HEK293T (cell line): ENCODE measurements at regions not wholly inside any gene's neighbourhood (a gene's known extent, or its start where the extent isn't known, plus 50 kb on each side); places are given as distances from the start of the nearest gene placed in this dataset.

Experiments used
- CTCF ChIA-PET: fragments of 350-600 bp; formaldehyde crosslinking; extraction: SDS; loops from one replicate; lab custom pipeline; 2021; ENCODE audit warnings: antibody characterized with exemption, inconsistent platforms; lab: Yijun Ruan, JAX
- POLR2A ChIA-PET: fragments of 350-600 bp; formaldehyde crosslinking; extraction: SDS; loops from one replicate; lab custom pipeline; 2020; ENCODE audit warnings: antibody characterized with exemption, inconsistent platforms; lab: Yijun Ruan, JAX
- DNase-seq: peaks from one replicate; pipeline ENCODE4 v3.0.0; 2012; ENCODE audit warnings: mixed read lengths; ENCODE audit errors: extremely low spot score
- ARNT ChIP-seq: fragments of 450-650 bp; IDR thresholded peaks from 2 replicates; pipeline ENCODE4 v1.6.1; 2017; ENCODE audit warnings: mild to moderate bottlenecking
- BHLHE40 ChIP-seq: fragments of 450-650 bp; IDR thresholded peaks from 2 replicates; pipeline ENCODE4 v1.6.1; 2016; ENCODE audit warnings: mild to moderate bottlenecking, moderate library complexity, borderline replicate concordance
- CTBP1 ChIP-seq: fragments of 450-650 bp; IDR thresholded peaks from 2 replicates; pipeline ENCODE4 v1.6.1; 2016; ENCODE audit warnings: borderline replicate concordance
- ELF4 ChIP-seq: fragments of 450-650 bp; IDR thresholded peaks from 2 replicates; pipeline ENCODE4 v1.6.1; 2017; ENCODE audit warnings: antibody characterized with exemption
- FOXA1 ChIP-seq: fragments of 450-650 bp; IDR thresholded peaks from 2 replicates; pipeline ENCODE4 v1.6.1; 2016; ENCODE audit warnings: mild to moderate bottlenecking
- FOXK2 ChIP-seq: fragments of 450-650 bp; IDR thresholded peaks from 2 replicates; pipeline ENCODE4 v1.6.1; 2016; ENCODE audit warnings: mild to moderate bottlenecking
- FOXM1 ChIP-seq: fragments of 450-650 bp; IDR thresholded peaks from 2 replicates; pipeline ENCODE4 v1.6.1; 2017; ENCODE audit warnings: mild to moderate bottlenecking, borderline replicate concordance
- HDGF ChIP-seq: fragments of 450-650 bp; IDR thresholded peaks from 2 replicates; pipeline ENCODE4 v1.6.1; 2017; ENCODE audit warnings: antibody characterized with exemption, borderline replicate concordance
- L3MBTL2 ChIP-seq: fragments of 450-650 bp; conservative IDR thresholded peaks from 2 replicates; pipeline ENCODE4 v1.6.1; 2016; ENCODE audit warnings: mild to moderate bottlenecking
- LEF1 ChIP-seq: fragments of 450-650 bp; IDR thresholded peaks from 2 replicates; pipeline ENCODE4 v1.6.1; 2017; ENCODE audit warnings: mild to moderate bottlenecking, borderline replicate concordance
- NFRKB ChIP-seq: fragments of 450-650 bp; IDR thresholded peaks from 2 replicates; pipeline ENCODE4 v1.6.1; 2016; ENCODE audit warnings: mild to moderate bottlenecking, moderate library complexity
- PKNOX1 ChIP-seq: fragments of 450-650 bp; IDR thresholded peaks from 2 replicates; pipeline ENCODE4 v1.6.1; 2016
- SP1 ChIP-seq: fragments of 450-650 bp; IDR thresholded peaks from 2 replicates; pipeline ENCODE4 v1.6.1; 2017
- SUZ12 ChIP-seq: fragments of 450-650 bp; IDR thresholded peaks from 2 replicates; pipeline ENCODE4 v1.6.1; 2016; ENCODE audit warnings: mild to moderate bottlenecking
- TARDBP ChIP-seq: fragments of 450-650 bp; IDR thresholded peaks from 2 replicates; pipeline ENCODE4 v1.6.1; 2016
- ZNF384 ChIP-seq: fragments of 450-650 bp; IDR thresholded peaks from 2 replicates; pipeline ENCODE4 v1.6.1; 2016

- ChIA-PET CTCF (interaction anchor here (1.1 kb wide), 1 partner anchor 138 kb away, joined by 3 read pairs; no protein-coding TSS in a partner anchor), POLR2A (no interaction called here)
- DNase-seq, result no peak
- TF ChIP-seq ARNT (no peak), CTBP1 (no peak), ELF4 (no peak), FOXM1 (no peak), TARDBP (no peak), FOXK2 (no peak), LEF1 (no peak), PKNOX1 (no peak), FOXA1 (no peak), SUZ12 (no peak), BHLHE40 (no peak), L3MBTL2 (no peak), HDGF (no peak), NFRKB (no peak), ZNF384 (no peak), SP1 (no peak)
Measured at GRCh38 chr6:8637896-8638597, 202.7 kb upstream of the SLC35B3 start.

GRCh38 chr6:8633762-8634161 is 198.4 kb upstream of the SLC35B3 start:
- POLR2A ChIA-PET, result no interaction called here

GRCh38 chr6:8628736-8629135 is 193.4 kb upstream of the SLC35B3 start:
- no peak for DNase-seq
- ChIA-PET POLR2A (no interaction called here), CTCF (no interaction called here)
- no peak for TF ChIP-seq TARDBP
- TF ChIP-seq FOXA1, result no peak
- TF ChIP-seq LEF1, result no peak
- TF ChIP-seq FOXM1, result no peak
- TF ChIP-seq HDGF, result no peak
- no peak for TF ChIP-seq ZNF384
- TF ChIP-seq BHLHE40, result no peak
- TF ChIP-seq SP1, result no peak
- TF ChIP-seq SUZ12, result no peak
- no peak for TF ChIP-seq FOXK2
- TF ChIP-seq CTBP1, result no peak
- no peak for TF ChIP-seq L3MBTL2
- TF ChIP-seq ARNT, result no peak
- no peak for TF ChIP-seq ELF4
- no peak for TF ChIP-seq PKNOX1
- no peak for TF ChIP-seq NFRKB

More at GRCh38 chr6:8633762-8634161, 198.4 kb upstream of the SLC35B3 start:
- no peak for DNase-seq
- TF ChIP-seq TARDBP, result no peak
- TF ChIP-seq NFRKB, result no peak
- TF ChIP-seq ZNF384, result no peak
- TF ChIP-seq L3MBTL2, result no peak
- no peak for TF ChIP-seq CTBP1
- no peak for TF ChIP-seq FOXM1
- no peak for TF ChIP-seq FOXA1
- CTCF ChIA-PET, result interaction anchor here (0.7 kb wide), 1 partner anchor 201 kb away, joined by 8 read pairs; no protein-coding TSS in a partner anchor

- CTCF ChIA-PET, result no interaction called here
- DNase-seq, result no peak
- TF ChIP-seq FOXM1, result no peak
- TF ChIP-seq PKNOX1, result no peak
- TF ChIP-seq HDGF, result no peak
- no peak for TF ChIP-seq FOXK2
- TF ChIP-seq FOXA1, result no peak
- TF ChIP-seq ZNF384, result no peak
- no peak for TF ChIP-seq ARNT
- no peak for TF ChIP-seq SUZ12
- no peak for TF ChIP-seq L3MBTL2
- no peak for TF ChIP-seq SP1
- TF ChIP-seq CTBP1, result no peak
- TF ChIP-seq LEF1, result no peak
- no peak for TF ChIP-seq NFRKB
- no peak for TF ChIP-seq BHLHE40
- TF ChIP-seq TARDBP, result no peak
- no peak for TF ChIP-seq ELF4
- POLR2A ChIA-PET, result no interaction called here
Measured at GRCh38 chr6:8628063-8628462, 192.7 kb upstream of the SLC35B3 start.

- no peak for TF ChIP-seq PKNOX1
- TF ChIP-seq LEF1, result no peak
- TF ChIP-seq ZNF384, result no peak
- no peak for TF ChIP-seq FOXK2
- no peak for TF ChIP-seq FOXA1
- no peak for TF ChIP-seq L3MBTL2
- TF ChIP-seq SP1, result no peak
- TF ChIP-seq ARNT, result no peak
- ChIA-PET CTCF (no interaction called here), POLR2A (no interaction called here)
- no peak for DNase-seq
Measured at GRCh38 chr6:8627085-8627861, 191.9 kb upstream of the SLC35B3 start.
